ENCODE measurements at regions not wholly inside any gene's neighbourhood (a gene's known extent, or its start where the extent isn't known, plus 50 kb on each side); places are given as distances from the start of the nearest gene placed in this dataset.

DNA sequence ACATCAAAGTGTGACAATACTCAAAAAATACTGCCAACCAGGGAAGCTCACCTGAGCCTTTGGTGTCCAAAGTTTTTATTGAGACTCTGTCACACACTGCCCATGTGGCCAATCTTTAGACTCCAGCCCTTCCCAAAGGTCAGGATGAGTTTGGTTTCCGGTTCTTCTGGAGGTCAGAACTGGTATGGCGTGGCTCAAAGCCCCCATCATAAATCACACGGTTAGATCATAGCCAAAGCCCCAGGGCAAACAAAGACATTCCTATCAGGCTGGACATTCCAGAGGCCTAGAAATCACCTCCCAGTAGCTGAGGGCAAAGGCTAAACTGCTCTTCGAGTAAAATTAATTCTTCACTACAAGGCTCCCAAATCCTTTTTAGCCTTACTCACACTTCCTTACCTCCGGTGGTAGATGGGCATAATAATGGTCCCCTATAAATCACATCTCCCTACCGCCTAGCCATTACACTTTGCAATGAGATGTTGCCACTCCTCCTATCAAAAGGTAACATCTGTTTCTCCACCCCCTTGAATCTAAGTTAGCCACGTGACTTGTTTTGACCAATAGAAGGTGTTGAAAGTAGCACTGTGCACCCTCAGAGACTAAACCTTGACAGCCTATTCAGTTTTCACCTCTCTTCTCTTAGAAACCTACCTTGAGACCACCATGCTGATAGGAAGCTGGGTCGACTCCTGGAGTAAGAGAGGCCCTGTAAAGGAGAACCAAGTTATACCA lies 137.8 kb upstream of the DUSP21 start:
- TF ChIP-seq ZNF768 (CRISPR knock-in tag; IDR thresholded peaks at IDR 0.05): no peak
- TF ChIP-seq, protein P1, sequence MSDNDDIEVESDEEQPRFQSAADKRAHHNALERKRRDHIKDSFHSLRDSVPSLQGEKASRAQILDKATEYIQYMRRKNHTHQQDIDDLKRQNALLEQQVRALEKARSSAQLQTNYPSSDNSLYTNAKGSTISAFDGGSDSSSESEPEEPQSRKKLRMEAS (IDR thresholded peaks at IDR 0.05): peak; percentile 29; the same call in 1 of the 2 replicates
- TF ChIP-seq, protein P2, sequence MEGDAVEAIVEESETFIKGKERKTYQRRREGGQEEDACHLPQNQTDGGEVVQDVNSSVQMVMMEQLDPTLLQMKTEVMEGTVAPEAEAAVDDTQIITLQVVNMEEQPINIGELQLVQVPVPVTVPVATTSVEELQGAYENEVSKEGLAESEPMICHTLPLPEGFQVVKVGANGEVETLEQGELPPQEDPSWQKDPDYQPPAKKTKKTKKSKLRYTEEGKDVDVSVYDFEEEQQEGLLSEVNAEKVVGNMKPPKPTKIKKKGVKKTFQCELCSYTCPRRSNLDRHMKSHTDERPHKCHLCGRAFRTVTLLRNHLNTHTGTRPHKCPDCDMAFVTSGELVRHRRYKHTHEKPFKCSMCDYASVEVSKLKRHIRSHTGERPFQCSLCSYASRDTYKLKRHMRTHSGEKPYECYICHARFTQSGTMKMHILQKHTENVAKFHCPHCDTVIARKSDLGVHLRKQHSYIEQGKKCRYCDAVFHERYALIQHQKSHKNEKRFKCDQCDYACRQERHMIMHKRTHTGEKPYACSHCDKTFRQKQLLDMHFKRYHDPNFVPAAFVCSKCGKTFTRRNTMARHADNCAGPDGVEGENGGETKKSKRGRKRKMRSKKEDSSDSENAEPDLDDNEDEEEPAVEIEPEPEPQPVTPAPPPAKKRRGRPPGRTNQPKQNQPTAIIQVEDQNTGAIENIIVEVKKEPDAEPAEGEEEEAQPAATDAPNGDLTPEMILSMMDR (CRISPR knock-in tag; IDR thresholded peaks at IDR 0.05): no peak
- no peak for TF ChIP-seq FOXA1 (IDR thresholded peaks at IDR 0.05)
- no peak for TF ChIP-seq FOXA1 (CRISPR knock-in tag; IDR thresholded peaks at IDR 0.05)
- no peak for TF ChIP-seq EEA1 (CRISPR knock-in tag; IDR thresholded peaks at IDR 0.05; ENCODE audit: borderline replicate concordance)
- TF ChIP-seq, protein P3, sequence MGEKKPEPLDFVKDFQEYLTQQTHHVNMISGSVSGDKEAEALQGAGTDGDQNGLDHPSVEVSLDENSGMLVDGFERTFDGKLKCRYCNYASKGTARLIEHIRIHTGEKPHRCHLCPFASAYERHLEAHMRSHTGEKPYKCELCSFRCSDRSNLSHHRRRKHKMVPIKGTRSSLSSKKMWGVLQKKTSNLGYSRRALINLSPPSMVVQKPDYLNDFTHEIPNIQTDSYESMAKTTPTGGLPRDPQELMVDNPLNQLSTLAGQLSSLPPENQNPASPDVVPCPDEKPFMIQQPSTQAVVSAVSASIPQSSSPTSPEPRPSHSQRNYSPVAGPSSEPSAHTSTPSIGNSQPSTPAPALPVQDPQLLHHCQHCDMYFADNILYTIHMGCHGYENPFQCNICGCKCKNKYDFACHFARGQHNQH (CRISPR knock-in tag; IDR thresholded peaks at IDR 0.05): no peak

All from HepG2 (cell line).